Activated B cell treated with CpG ODN at 0.5 μM for 24 hours (primary cell): ENCODE measurements at regions not wholly inside any gene's neighbourhood (a gene's known extent, or its start where the extent isn't known, plus 50 kb on each side); places are given as distances from the start of the nearest gene placed in this dataset.

ENCODE experiments used
- ATAC-seq: fragments of 200-7000 bp; cut with Tn5 transposase; one replicate; pipeline ENCODE4 v1.10.0; 2021; ENCODE audit warnings: low read depth, mild to moderate bottlenecking, moderate library complexity
- CTCF ChIA-PET: fragments of 350-600 bp; sonication (Branson Sonifier 250); formaldehyde crosslinking; loops from one replicate; lab custom pipeline; 2021; ENCODE audit warnings: antibody characterized with exemption; lab: Charles Lee
- POLR2A ChIA-PET: fragments of 350-600 bp; sonication (Branson Sonifier 250); formaldehyde crosslinking; loops from one replicate; lab custom pipeline; 2021; ENCODE audit warnings: antibody characterized with exemption; lab: Charles Lee
- DNase-seq: peaks from one replicate; pipeline ENCODE4 v3.0.0; 2022
- H3K27ac Mint-ChIP-seq: one replicate; pipeline ENCODE4 v1.8.0; 2020; ENCODE audit warnings: mixed read lengths
- H3K27me3 Mint-ChIP-seq: one replicate; pipeline ENCODE4 v1.8.0; 2021; ENCODE audit warnings: mixed read lengths
- H3K36me3 Mint-ChIP-seq: one replicate; pipeline ENCODE4 v1.8.0; 2021; ENCODE audit warnings: low read depth, mixed read lengths
- H3K4me1 Mint-ChIP-seq: one replicate; pipeline ENCODE4 v1.8.0; 2021; ENCODE audit warnings: mixed read lengths
- H3K4me3 Mint-ChIP-seq: one replicate; pipeline ENCODE4 v1.8.0; 2020; ENCODE audit warnings: mild to moderate bottlenecking, mixed read lengths
- H3K9me3 Mint-ChIP-seq: one replicate; pipeline ENCODE4 v1.8.0; 2020; ENCODE audit warnings: mixed read lengths
- intact Hi-C: fragments of 100-400 bp; cut with micrococcal nuclease; formaldehyde crosslinking; loops from one replicate; pipeline ENCODE4 v1.15.1; 2024
- TF ChIP-seq, protein P1 (sequence below): fragments of 200-600 bp; IDR thresholded peaks from one replicate; pipeline ENCODE4 v1.8.0; 2022; ENCODE audit warnings: antibody characterized with exemption, mild to moderate bottlenecking

- H3K36me3 Mint-ChIP-seq: no peaks in the 10 kb centered on the region
- no peaks in the 10 kb centered on the region for H3K4me1 Mint-ChIP-seq
- no peak overlapping the region for H3K4me3 Mint-ChIP-seq
- no peaks in the 10 kb centered on the region for H3K9me3 Mint-ChIP-seq
- ChIA-PET CTCF (no interaction called here), POLR2A (no interaction called here)
- intact Hi-C loops: no loop called here
- no peak for ATAC-seq
- DNase-seq: no peak
- H3K27ac Mint-ChIP-seq: no peak overlapping the region
- TF ChIP-seq, protein P1, sequence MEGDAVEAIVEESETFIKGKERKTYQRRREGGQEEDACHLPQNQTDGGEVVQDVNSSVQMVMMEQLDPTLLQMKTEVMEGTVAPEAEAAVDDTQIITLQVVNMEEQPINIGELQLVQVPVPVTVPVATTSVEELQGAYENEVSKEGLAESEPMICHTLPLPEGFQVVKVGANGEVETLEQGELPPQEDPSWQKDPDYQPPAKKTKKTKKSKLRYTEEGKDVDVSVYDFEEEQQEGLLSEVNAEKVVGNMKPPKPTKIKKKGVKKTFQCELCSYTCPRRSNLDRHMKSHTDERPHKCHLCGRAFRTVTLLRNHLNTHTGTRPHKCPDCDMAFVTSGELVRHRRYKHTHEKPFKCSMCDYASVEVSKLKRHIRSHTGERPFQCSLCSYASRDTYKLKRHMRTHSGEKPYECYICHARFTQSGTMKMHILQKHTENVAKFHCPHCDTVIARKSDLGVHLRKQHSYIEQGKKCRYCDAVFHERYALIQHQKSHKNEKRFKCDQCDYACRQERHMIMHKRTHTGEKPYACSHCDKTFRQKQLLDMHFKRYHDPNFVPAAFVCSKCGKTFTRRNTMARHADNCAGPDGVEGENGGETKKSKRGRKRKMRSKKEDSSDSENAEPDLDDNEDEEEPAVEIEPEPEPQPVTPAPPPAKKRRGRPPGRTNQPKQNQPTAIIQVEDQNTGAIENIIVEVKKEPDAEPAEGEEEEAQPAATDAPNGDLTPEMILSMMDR: no peak
- H3K27me3 Mint-ChIP-seq: no peaks in the 10 kb centered on the region
Observed at GRCh38 chr1:218573925-218574324, 228.8 kb downstream of the TGFB2 start.

GRCh38 chr1:218575079-218575478 lies 229.9 kb downstream of the TGFB2 start:
- TF ChIP-seq, protein P1: no peak
- CTCF ChIA-PET: no interaction called here
- POLR2A ChIA-PET: no interaction called here
- ATAC-seq (no peak), DNase-seq (no peak)
- H3K27me3 Mint-ChIP-seq: no peaks in the 10 kb centered on the region
- no peaks in the 10 kb centered on the region for H3K4me1 Mint-ChIP-seq
- no peaks in the 10 kb centered on the region for H3K36me3 Mint-ChIP-seq
- no peak overlapping the region for H3K27ac Mint-ChIP-seq
- no peaks in the 10 kb centered on the region for H3K9me3 Mint-ChIP-seq
- intact Hi-C loops: no loop called here
- no peak overlapping the region for H3K4me3 Mint-ChIP-seq

GRCh38 chr1:218575856-218576255 lies 230.7 kb downstream of the TGFB2 start:
- H3K4me3 Mint-ChIP-seq: no peak overlapping the region
- H3K36me3 Mint-ChIP-seq: no peaks in the 10 kb centered on the region
- no peaks in the 10 kb centered on the region for H3K9me3 Mint-ChIP-seq
- no peak for DNase-seq
- CTCF ChIA-PET: no interaction called here
- intact Hi-C loops: no loop called here
- POLR2A ChIA-PET: no interaction called here
- no peaks in the 10 kb centered on the region for H3K4me1 Mint-ChIP-seq
- TF ChIP-seq, protein P1: no peak
- no peak overlapping the region for H3K27ac Mint-ChIP-seq
- H3K27me3 Mint-ChIP-seq: no peaks in the 10 kb centered on the region
- ATAC-seq: no peak

DNA sequence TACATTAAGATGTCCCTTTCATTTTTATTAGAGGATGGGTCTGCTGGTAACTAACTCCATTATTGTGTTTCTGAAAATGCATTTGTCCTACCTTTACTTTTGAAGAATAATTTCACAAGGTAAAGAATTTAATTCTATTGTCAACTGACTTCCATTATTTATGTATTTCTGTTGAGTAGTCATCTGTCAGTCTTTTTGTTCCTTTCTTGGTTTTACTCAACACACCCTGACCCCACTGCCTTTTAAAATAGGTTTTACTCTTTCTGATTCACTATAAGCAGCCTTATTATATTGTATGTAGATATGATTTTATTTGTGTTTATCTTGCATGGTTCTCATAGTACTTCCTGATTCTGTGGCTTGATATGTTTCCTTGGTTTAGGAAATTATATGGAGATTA lies 237.5 kb downstream of the TGFB2 start:
- no peaks in the 10 kb centered on the region for H3K4me1 Mint-ChIP-seq
- intact Hi-C loops: no loop called here
- TF ChIP-seq, protein P1: no peak
- DNase-seq (no peak), ATAC-seq (no peak)
- no peaks in the 10 kb centered on the region for H3K36me3 Mint-ChIP-seq
- POLR2A ChIA-PET: no interaction called here
- no peak overlapping the region for H3K4me3 Mint-ChIP-seq
- CTCF ChIA-PET: no interaction called here
- peaks cover 7% of the 10 kb centered on the region for H3K27me3 Mint-ChIP-seq
- no peak overlapping the region for H3K27ac Mint-ChIP-seq
- peaks cover 6% of the 10 kb centered on the region for H3K9me3 Mint-ChIP-seq

DNA sequence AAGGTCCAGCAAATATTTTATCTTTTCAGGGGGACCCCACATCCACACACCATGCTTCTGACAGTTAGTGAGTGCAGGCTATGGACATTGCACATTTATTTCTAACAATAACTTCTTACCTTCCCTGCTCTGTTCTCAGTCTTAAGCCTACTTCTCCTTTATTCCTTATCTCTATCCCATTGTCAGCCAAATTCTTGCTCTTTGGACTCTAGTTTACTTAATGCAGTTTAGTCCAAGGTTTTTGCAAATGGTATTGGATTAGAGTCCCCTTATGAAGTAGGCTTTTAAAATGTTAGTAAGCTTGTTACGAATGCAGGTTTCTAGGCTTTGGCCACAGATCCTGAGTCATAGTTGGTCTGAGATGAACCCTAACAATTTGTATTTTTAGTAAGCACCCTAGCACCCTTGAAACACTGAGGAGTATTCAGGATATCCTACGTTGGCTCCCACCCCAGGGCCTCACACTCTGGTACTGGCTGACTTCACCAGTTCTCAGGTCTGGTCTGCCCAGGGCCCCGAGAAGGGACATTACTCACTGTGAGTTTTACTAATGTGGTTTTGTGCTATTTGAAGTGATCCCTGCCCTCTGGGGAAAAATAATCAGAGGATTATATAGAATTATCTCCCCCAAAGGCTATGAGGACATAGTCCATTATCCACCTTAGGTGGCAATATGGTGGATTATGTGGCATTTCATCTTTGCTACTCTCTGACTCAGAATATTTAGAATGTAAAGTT lies 239.5 kb downstream of the TGFB2 start:
- intact Hi-C loops: no loop called here

More for the DNA sequence above, 239.5 kb downstream of the TGFB2 start:
- H3K4me1 Mint-ChIP-seq: no peaks in the 10 kb centered on the region
- peaks cover 11% of the 10 kb centered on the region for H3K27me3 Mint-ChIP-seq
- no peak overlapping the region for H3K4me3 Mint-ChIP-seq
- no peak for DNase-seq
- CTCF ChIA-PET: no interaction called here
- H3K9me3 Mint-ChIP-seq: peaks cover 6% of the 10 kb centered on the region
- TF ChIP-seq, protein P1: no peak
- POLR2A ChIA-PET: no interaction called here
- H3K27ac Mint-ChIP-seq: no peak overlapping the region
- H3K36me3 Mint-ChIP-seq: no peaks in the 10 kb centered on the region
- ATAC-seq: no peak
